ENCODE measurements at regions not wholly inside any gene's neighbourhood (a gene's known extent, or its start where the extent isn't known, plus 50 kb on each side); places are given as distances from the start of the nearest gene placed in this dataset.

DNA sequence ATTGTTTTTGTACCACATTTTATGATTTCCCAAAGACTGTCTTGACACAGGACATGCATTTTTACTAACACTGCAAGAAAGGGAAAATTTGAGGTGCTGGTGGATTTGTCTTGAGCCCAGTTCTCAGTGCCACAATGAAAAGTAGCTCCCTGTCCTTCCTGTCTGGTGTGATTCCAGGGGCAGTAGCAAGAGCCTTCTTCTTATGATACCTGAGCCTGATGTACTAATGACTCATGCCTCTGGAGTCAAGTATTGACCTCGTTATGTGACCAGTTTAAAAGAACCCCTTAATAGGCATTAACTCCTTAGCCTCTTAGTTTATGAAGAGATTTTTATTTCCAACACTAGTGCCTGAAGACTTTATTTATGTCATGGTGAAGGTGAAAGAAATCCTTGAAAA is 728.6 kb downstream of the SLC4A3 start:
- TF ChIP-seq POLR2AphosphoS5 (IDR thresholded peaks at IDR 0.05) (no peak), EP300 (IDR thresholded peaks at IDR 0.05; ENCODE audit: low read depth) (no peak)
- TF ChIP-seq, protein P1, sequence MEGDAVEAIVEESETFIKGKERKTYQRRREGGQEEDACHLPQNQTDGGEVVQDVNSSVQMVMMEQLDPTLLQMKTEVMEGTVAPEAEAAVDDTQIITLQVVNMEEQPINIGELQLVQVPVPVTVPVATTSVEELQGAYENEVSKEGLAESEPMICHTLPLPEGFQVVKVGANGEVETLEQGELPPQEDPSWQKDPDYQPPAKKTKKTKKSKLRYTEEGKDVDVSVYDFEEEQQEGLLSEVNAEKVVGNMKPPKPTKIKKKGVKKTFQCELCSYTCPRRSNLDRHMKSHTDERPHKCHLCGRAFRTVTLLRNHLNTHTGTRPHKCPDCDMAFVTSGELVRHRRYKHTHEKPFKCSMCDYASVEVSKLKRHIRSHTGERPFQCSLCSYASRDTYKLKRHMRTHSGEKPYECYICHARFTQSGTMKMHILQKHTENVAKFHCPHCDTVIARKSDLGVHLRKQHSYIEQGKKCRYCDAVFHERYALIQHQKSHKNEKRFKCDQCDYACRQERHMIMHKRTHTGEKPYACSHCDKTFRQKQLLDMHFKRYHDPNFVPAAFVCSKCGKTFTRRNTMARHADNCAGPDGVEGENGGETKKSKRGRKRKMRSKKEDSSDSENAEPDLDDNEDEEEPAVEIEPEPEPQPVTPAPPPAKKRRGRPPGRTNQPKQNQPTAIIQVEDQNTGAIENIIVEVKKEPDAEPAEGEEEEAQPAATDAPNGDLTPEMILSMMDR (IDR thresholded peaks at IDR 0.05) = no peak

Measured in transverse colon (tissue), 4 donors.